IMR-90 (cell line): ENCODE measurements at regions not wholly inside any gene's neighbourhood (a gene's known extent, or its start where the extent isn't known, plus 50 kb on each side); places are given as distances from the start of the nearest gene placed in this dataset.

Experiments
- ATAC-seq: fragments of 200-7000 bp; cut with Tn5 transposase; 2 replicates; pipeline ENCODE4 v1.9.1; 2020; ENCODE audit warnings: low read depth, mild to moderate bottlenecking, moderate library complexity
- BruUV-seq: library from RNA; stranded (reverse); fragments of 400-500 nt; replicated peaks from 2 replicates; lab custom pipeline; 2021; lab: Mats Ljungman, UMichigan
- CTCF ChIA-PET: fragments of 300-600 bp; formaldehyde crosslinking; extraction: SDS; loops from one replicate; lab custom pipeline; 2021; ENCODE audit warnings: antibody characterized with exemption; lab: Yijun Ruan, JAX
- POLR2A ChIA-PET: fragments of 300-600 bp; sonication (Branson Sonifier 250); formaldehyde crosslinking; loops from one replicate; lab custom pipeline; 2022; ENCODE audit warnings: antibody characterized with exemption; ENCODE audit not compliant: unreplicated experiment; lab: Charles Lee
- DNase-seq: peaks from one replicate; pipeline ENCODE4 v3.0.0; 2013
- H2AFZ ChIP-seq: replicated peaks from 2 replicates; pipeline ENCODE3; 2013; ENCODE audit warnings: low read length, mild to moderate bottlenecking; ENCODE audit not compliant: poor library complexity
- H2AK5ac ChIP-seq: 2 replicates; pipeline ENCODE4 v1.6.1; 2013; ENCODE audit warnings: low read depth, low read length, inconsistent platforms
- H2AK9ac ChIP-seq: replicated peaks from 2 replicates; pipeline ENCODE3; 2013; ENCODE audit warnings: mild to moderate bottlenecking, low read depth, low read length, moderate library complexity; ENCODE audit not compliant: poor library complexity
- H2BK120ac ChIP-seq: 2 replicates; pipeline ENCODE4 v1.6.1; 2013; ENCODE audit warnings: low read depth, low read length, inconsistent platforms
- H2BK15ac ChIP-seq: 3 replicates; pipeline ENCODE4 v1.6.1; 2013; ENCODE audit warnings: low read depth, low read length, inconsistent platforms
- H2BK20ac ChIP-seq: 2 replicates; pipeline ENCODE4 v1.6.1; 2013; ENCODE audit warnings: low read depth, mild to moderate bottlenecking, inconsistent platforms, low read length, moderate library complexity
- H2BK5ac ChIP-seq: 2 replicates; pipeline ENCODE4 v1.6.1; 2013; ENCODE audit warnings: mild to moderate bottlenecking, low read depth, low read length, inconsistent platforms; ENCODE audit not compliant: poor library complexity, severe bottlenecking
- H3K14ac ChIP-seq: replicated peaks from 2 replicates; pipeline ENCODE4 v1.6.1; 2013; ENCODE audit warnings: low read depth, low read length, inconsistent platforms
- H3K18ac ChIP-seq: 2 replicates; pipeline ENCODE4 v1.6.1; 2013; ENCODE audit warnings: low read depth, low read length, control low read depth
- H3K23ac ChIP-seq: 2 replicates; pipeline ENCODE4 v1.6.1; 2013; ENCODE audit warnings: low read depth, low read length, inconsistent platforms
- H3K27ac ChIP-seq: 2 replicates; pipeline ENCODE4 v1.5.1; 2013; ENCODE audit warnings: mild to moderate bottlenecking, control low read depth, low read length; ENCODE audit not compliant: insufficient read depth
- H3K27me3 ChIP-seq: 2 replicates; pipeline ENCODE4 v1.6.1; 2013; ENCODE audit warnings: low read length; ENCODE audit not compliant: control insufficient read depth, insufficient read depth
- H3K36me3 ChIP-seq: 2 replicates; pipeline ENCODE4 v1.6.1; 2013; ENCODE audit warnings: low read length, mixed read lengths; ENCODE audit not compliant: control insufficient read depth, insufficient read depth
- H3K4ac ChIP-seq: 2 replicates; pipeline ENCODE4 v1.6.1; 2013; ENCODE audit warnings: low read depth, low read length, inconsistent platforms
- H3K4me1 ChIP-seq: 2 replicates; pipeline ENCODE4 v1.6.1; 2013; ENCODE audit warnings: low read length, mixed read lengths; ENCODE audit not compliant: control insufficient read depth, insufficient read depth
- H3K4me2 ChIP-seq: 2 replicates; pipeline ENCODE4 v1.6.1; 2013; ENCODE audit warnings: low read depth, mild to moderate bottlenecking, control low read depth, low read length, moderate library complexity
- H3K4me3 ChIP-seq: 2 replicates; pipeline ENCODE4 v1.5.1; 2013; ENCODE audit warnings: low read depth, mild to moderate bottlenecking, control low read depth, low read length, moderate library complexity; ENCODE audit not compliant: insufficient read depth
- H3K56ac ChIP-seq: 2 replicates; pipeline ENCODE4 v1.6.1; 2013; ENCODE audit warnings: low read length, inconsistent platforms; ENCODE audit not compliant: insufficient read depth; ENCODE audit errors: extremely low read depth
- H3K79me1 ChIP-seq, 2 experiments: 2 replicates each; pipeline ENCODE4 v1.6.1; 2013; ENCODE audit warnings: low read length in 2 of 2, inconsistent platforms in 1 of 2, low read depth in 1 of 2
- H3K9ac ChIP-seq: 2 replicates; pipeline ENCODE4 v1.6.1; 2013; ENCODE audit warnings: low read depth, low read length, control low read depth
- H3K9me1 ChIP-seq: 2 replicates; pipeline ENCODE4 v1.6.1; 2013; ENCODE audit warnings: low read length, inconsistent platforms; ENCODE audit not compliant: insufficient read depth
- H3K9me3 ChIP-seq: 2 replicates; pipeline ENCODE4 v1.6.1; 2013; ENCODE audit warnings: low read length; ENCODE audit not compliant: control insufficient read depth, insufficient read depth
- H4K20me1 ChIP-seq: 2 replicates; pipeline ENCODE4 v1.6.1; 2013; ENCODE audit warnings: low read length, inconsistent platforms; ENCODE audit not compliant: insufficient read depth
- H4K5ac ChIP-seq: 2 replicates; pipeline ENCODE4 v1.6.1; 2013; ENCODE audit warnings: mild to moderate bottlenecking, low read depth, low read length, control low read depth
- H4K8ac ChIP-seq, 2 experiments: 2 replicates each; pipeline ENCODE4 v1.6.1; 2013; ENCODE audit warnings: low read depth in 2 of 2, low read length in 2 of 2, control low read depth in 1 of 2, inconsistent platforms in 1 of 2
- H4K91ac ChIP-seq: 2 replicates; pipeline ENCODE4 v1.6.1; 2013; ENCODE audit warnings: low read depth, low read length, inconsistent platforms; ENCODE audit not compliant: insufficient read depth
- WGBS, 2 experiments: methylation state at CpG; one replicate each; pipeline versions ENCODE4 v1.1.5 to v1.1.7; 2013; ENCODE audit warnings: missing lambda C conversion rate in 2 of 2; ENCODE audit not compliant: insufficient read length in 1 of 2; ENCODE audit errors: extremely low coverage in 2 of 2; 5-methylcytosine and 5-hydroxymethylcytosine counted together
- dilution Hi-C: fragments of 300-500 bp; cut with HindIII; formaldehyde crosslinking; loops from one replicate; pipeline ENCODE4 v1.14.3; 2018; ENCODE audit warnings: low sequenced_read_pairs; ENCODE audit not compliant: unreplicated experiment
- in situ Hi-C: fragments of 300-500 bp; cut with MboI; formaldehyde crosslinking; loops from 3 replicates; pipeline ENCODE4 v1.14.3; 2019; ENCODE audit warnings: low sequenced_read_pairs, inconsistent platforms, mixed read lengths
- intact Hi-C: fragments of 100-400 bp; cut with micrococcal nuclease; formaldehyde crosslinking; loops from 2 replicates; pipeline ENCODE4 v1.10.0; 2022
- TF ChIP-seq, protein P1 (sequence below): fragments of 150-350 bp; IDR thresholded peaks from 2 replicates; pipeline ENCODE4 v1.6.1; 2017; ENCODE audit warnings: mild to moderate bottlenecking, antibody characterized with exemption, low read length, low read depth

DNA sequence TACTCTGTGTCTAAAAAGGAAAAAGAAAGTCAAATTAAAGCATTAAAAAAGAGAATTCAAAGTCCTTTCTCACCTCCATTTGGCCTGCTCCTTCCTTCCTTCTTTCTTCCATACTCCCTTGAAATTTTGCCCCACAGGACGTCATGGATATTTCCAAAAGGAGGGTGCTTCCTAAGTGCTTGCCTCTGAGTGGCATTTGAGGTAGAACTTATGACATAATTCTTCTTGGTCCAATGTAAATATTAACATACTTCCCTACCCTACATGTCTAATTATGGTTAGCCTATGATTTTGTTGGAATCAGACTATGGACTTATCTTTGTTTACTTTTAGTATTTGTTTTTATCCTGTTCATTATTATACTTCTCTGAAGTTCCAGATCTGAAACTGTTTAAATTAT lies 132.3 kb downstream of the PFDN4 start:
- peaks cover 4% of the 10 kb centered on the region for H3K4me1 ChIP-seq
- peaks cover 3% of the 10 kb centered on the region; the same call in 1 of the 2 replicates for H3K9me1 ChIP-seq
- in situ Hi-C loops, result no loop called here
- H2BK20ac ChIP-seq, result no peak overlapping the region
- no peaks in the 10 kb centered on the region for H3K9me3 ChIP-seq
- no TSS peak for BruUV-seq
- no peak overlapping the region for H2AFZ ChIP-seq
- TF ChIP-seq, protein P1, sequence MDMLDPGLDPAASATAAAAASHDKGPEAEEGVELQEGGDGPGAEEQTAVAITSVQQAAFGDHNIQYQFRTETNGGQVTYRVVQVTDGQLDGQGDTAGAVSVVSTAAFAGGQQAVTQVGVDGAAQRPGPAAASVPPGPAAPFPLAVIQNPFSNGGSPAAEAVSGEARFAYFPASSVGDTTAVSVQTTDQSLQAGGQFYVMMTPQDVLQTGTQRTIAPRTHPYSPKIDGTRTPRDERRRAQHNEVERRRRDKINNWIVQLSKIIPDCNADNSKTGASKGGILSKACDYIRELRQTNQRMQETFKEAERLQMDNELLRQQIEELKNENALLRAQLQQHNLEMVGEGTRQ, result no peak
- no peak overlapping the region for H4K91ac ChIP-seq
- no peak overlapping the region for H3K4ac ChIP-seq
- no peak overlapping the region for H2BK120ac ChIP-seq
- ATAC-seq (peak; percentile 18), DNase-seq (peak; percentile 17)
- no peaks in the 10 kb centered on the region for H3K79me1 ChIP-seq
- peak overlapping the region; percentile 30; the same call in 1 of the 3 replicates for H2BK15ac ChIP-seq
- 0 out of 2 replicates have a peak overlapping the region, but pooled peaks have one; percentile 27 for H2AK5ac ChIP-seq
- H2BK5ac ChIP-seq, result peak overlapping the region; percentile 24
- H3K9ac ChIP-seq, result no peak overlapping the region
- no peak overlapping the region for H2AK9ac ChIP-seq
- H3K4me2 ChIP-seq, result no peak overlapping the region
- H3K23ac ChIP-seq, result no peak overlapping the region
- H3K4me3 ChIP-seq, result no peak overlapping the region
- no peaks in the 10 kb centered on the region for H3K27me3 ChIP-seq
- ChIA-PET CTCF (no interaction called here), POLR2A (interaction anchor here (0.6 kb wide), 1 partner anchor 27 kb away, joined by 3 read pairs; no protein-coding TSS in a partner anchor)
- no peaks in the 10 kb centered on the region for H4K20me1 ChIP-seq
- no peak overlapping the region for H4K5ac ChIP-seq
- no peak overlapping the region for H3K56ac ChIP-seq
- intact Hi-C loops, result loop anchor here (10.0 kb wide), 2 partner anchors 115 to 205 kb away; no protein-coding TSS in a partner anchor
- H3K36me3 ChIP-seq, result no peaks in the 10 kb centered on the region
- H4K8ac ChIP-seq, result no peak overlapping the region
- H3K14ac ChIP-seq, result no peak overlapping the region; the same call in 1 of the 2 replicates
- WGBS, 2 experiments, result no CpG with 5 or more reads among the region's 1 CpG
- no peak overlapping the region for H3K18ac ChIP-seq
- no peak overlapping the region for H3K27ac ChIP-seq
- dilution Hi-C loops, result no loop called here
